Psoas muscle (tissue), 7 donors: ENCODE measurements at regions not wholly inside any gene's neighbourhood (a gene's known extent, or its start where the extent isn't known, plus 50 kb on each side); places are given as distances from the start of the nearest gene placed in this dataset.
A peak's percentile ranks its signal among the peaks of the same experiment; 100 is the strongest.

ENCODE experiments used
- ATAC-seq, 4 donors: fragments of 200-7000 bp; cut with Tn5 transposase; one replicate each; pipeline ENCODE4 v1.9.1; 2020; ENCODE audit warnings: moderate library complexity in 3 of 4, mild to moderate bottlenecking in 2 of 4
- DNase-seq, 2 donors: peaks; one replicate each; pipeline ENCODE4 v3.0.0-alpha.2; 2020
- H3K27ac ChIP-seq: fragments of 200-600 bp; one replicate; pipeline ENCODE4 v1.8.0; 2022
- H3K27me3 ChIP-seq, 3 donors: fragments of 200-600 bp in 1 of 3; one replicate each; pipeline versions ENCODE4 v1.6.1 to v1.8.0; 2013 to 2022; ENCODE audit warnings: low read length in 2 of 3, mild to moderate bottlenecking in 2 of 3, moderate library complexity in 1 of 3; ENCODE audit not compliant: insufficient read depth in 3 of 3
- H3K36me3 ChIP-seq, 2 donors: fragments of 200-600 bp in 1 of 2; one replicate each; pipeline versions ENCODE4 v1.6.1 to v1.8.0; 2013 to 2022; ENCODE audit warnings: low read depth in 1 of 2, mild to moderate bottlenecking in 1 of 2, moderate library complexity in 1 of 2; ENCODE audit not compliant: insufficient read depth in 1 of 2
- H3K4me1 ChIP-seq: fragments of 200-600 bp; one replicate; pipeline ENCODE4 v1.8.0; 2022
- H3K4me3 ChIP-seq: fragments of 200-600 bp; one replicate; pipeline ENCODE4 v1.8.0; 2022; ENCODE audit warnings: mild to moderate bottlenecking
- H3K9me3 ChIP-seq: fragments of 200-600 bp; one replicate; pipeline ENCODE4 v1.8.0; 2022
- CTCF ChIP-seq: fragments of 200-600 bp; IDR thresholded peaks from one replicate; pipeline ENCODE4 v1.8.0; 2022; ENCODE audit warnings: antibody characterized with exemption
- WGBS, 3 donors: extraction: QIAGEN DNeasy Blood & Tissue Kit; methylation state at CpG; one replicate each; pipeline versions ENCODE4 v1.1.6 to v1.1.7; 2013; 5-methylcytosine and 5-hydroxymethylcytosine counted together
- intact Hi-C, 2 donors: fragments of 100-400 bp; cut with DNase I; formaldehyde crosslinking; loops; one replicate each; pipeline versions ENCODE4 v1.11.0 to v1.14.2; 2022
- donor health status: healthy with polysubstance abuse.
- donor health status: DM: no; HTN: no; CAD: no; lungs with moderate emphysema.
- donor health status: Bipolar disorder and iron deficiency.
- donor health status: healthy.
- donor health status: DM: yes; HTN: yes; CAD: no.
- donor health status: DM: no; HTN: no; CAD: no.
- donor health status: DM: yes; HTN: yes; CAD: no.

GRCh38 chr7:434891-435629 lies 84.6 kb downstream of the PDGFA start:
- no peak overlapping the region for H3K4me3 ChIP-seq
- intact Hi-C loops = no loop called here
- H3K9me3 ChIP-seq = no peaks in the 10 kb centered on the region
- WGBS, 3 donors = 66 to 72% (median 69%) methylated on average over 35 of the region's 35 CpGs
- no peaks in the 10 kb centered on the region for H3K27me3 ChIP-seq
- H3K4me1 ChIP-seq = peaks cover 6% of the 10 kb centered on the region
- ATAC-seq = no peak
- H3K36me3 ChIP-seq = no peaks in the 10 kb centered on the region
- H3K27ac ChIP-seq = no peak overlapping the region
- no peak for TF ChIP-seq CTCF
- no peak for DNase-seq

GRCh38 chr7:435630-436366 lies 83.8 kb downstream of the PDGFA start:
- Histone ChIP-seq H3K27me3 (no peaks in the 10 kb centered on the region), H3K4me1 (peaks cover 6% of the 10 kb centered on the region), H3K4me3 (no peak overlapping the region), H3K9me3 (no peaks in the 10 kb centered on the region), H3K36me3 (no peaks in the 10 kb centered on the region), H3K27ac (no peak overlapping the region)
- WGBS, 3 donors = 61 to 62% (median 62%) methylated on average over 27 to 28 of the region's 28 CpGs
- DNase-seq (peak; percentile 70 to 71), ATAC-seq (no peak)
- intact Hi-C loops = no loop called here
- no peak for TF ChIP-seq CTCF

DNA sequence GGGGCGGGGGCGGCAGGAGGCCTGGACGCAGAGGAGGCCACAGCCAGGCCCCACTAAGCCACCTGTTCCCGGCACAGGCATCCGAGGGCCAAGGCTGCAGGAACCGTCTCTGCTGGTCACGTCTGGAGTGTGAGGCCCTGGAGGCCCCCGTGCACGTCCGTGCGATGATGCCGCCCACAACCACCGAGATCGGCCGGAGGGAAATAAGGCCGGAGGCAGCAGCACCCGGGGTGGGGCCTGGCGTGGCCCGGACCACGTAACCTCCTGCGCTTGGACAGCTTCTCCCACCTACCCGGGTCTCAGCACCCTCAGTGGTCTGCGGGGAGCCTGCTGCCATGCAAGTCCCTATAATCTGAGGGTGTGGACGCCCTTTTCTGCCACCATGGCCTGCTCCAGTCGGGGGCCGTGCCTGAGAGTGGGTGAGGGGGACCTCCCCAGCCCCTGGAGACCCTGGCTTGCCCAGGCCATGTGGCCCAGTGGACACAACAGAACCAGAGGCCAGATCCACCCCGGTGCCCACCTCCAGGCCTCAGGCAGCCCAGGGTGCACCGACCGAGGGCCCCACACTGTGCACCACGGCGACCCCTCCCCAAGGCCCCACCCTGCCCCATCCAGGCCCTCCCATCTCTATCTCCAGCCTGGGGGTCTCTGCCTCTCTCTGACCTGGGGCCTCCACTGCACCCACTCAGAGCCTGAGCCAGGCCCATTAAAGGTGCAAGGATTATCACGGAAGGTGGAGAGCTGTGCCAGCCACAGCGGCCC lies 83.1 kb downstream of the PDGFA start:
- no peaks in the 10 kb centered on the region for H3K36me3 ChIP-seq
- no peak overlapping the region for H3K4me3 ChIP-seq
- no peaks in the 10 kb centered on the region for H3K9me3 ChIP-seq
- DNase-seq (no peak), ATAC-seq (no peak)
- no peaks in the 10 kb centered on the region for H3K27me3 ChIP-seq
- 86 to 92% (median 90%) methylated on average over 29 to 33 of the region's 33 CpGs for WGBS, 3 donors
- H3K27ac ChIP-seq = no peak overlapping the region
- H3K4me1 ChIP-seq = peaks cover 7% of the 10 kb centered on the region
- no peak for TF ChIP-seq CTCF
- intact Hi-C loops = no loop called here

GRCh38 chr7:437329-438251 lies 82.1 kb downstream of the PDGFA start:
- Histone ChIP-seq H3K9me3 (no peaks in the 10 kb centered on the region), H3K27me3 (no peaks in the 10 kb centered on the region), H3K27ac (no peak overlapping the region), H3K4me1 (peaks cover 15% of the 10 kb centered on the region), H3K36me3 (no peaks in the 10 kb centered on the region), H3K4me3 (no peak overlapping the region)
- ATAC-seq = peak in 2 of 4 donors; percentile 19 to 26
- TF ChIP-seq CTCF = no peak
- 59 to 69% (median 69%) methylated on average over 37 to 43 of the region's 43 CpGs for WGBS, 3 donors
- intact Hi-C loops = no loop called here
- no peak for DNase-seq
